GM11168 (cell line): ENCODE measurements at regions not wholly inside any gene's neighbourhood (a gene's known extent, or its start where the extent isn't known, plus 50 kb on each side); places are given as distances from the start of the nearest gene placed in this dataset.

Source experiments
- in situ Hi-C: fragments of 300-500 bp; cut with MboI; formaldehyde crosslinking; loops from one replicate; pipeline ENCODE4 v1.12.0; 2022; ENCODE audit warnings: low sequenced_read_pairs; ENCODE audit not compliant: unreplicated experiment

GRCh38 chr2:150924878-150925277, 336.8 kb downstream of the RBM43 start:
- in situ Hi-C loops: no loop called here

DNA sequence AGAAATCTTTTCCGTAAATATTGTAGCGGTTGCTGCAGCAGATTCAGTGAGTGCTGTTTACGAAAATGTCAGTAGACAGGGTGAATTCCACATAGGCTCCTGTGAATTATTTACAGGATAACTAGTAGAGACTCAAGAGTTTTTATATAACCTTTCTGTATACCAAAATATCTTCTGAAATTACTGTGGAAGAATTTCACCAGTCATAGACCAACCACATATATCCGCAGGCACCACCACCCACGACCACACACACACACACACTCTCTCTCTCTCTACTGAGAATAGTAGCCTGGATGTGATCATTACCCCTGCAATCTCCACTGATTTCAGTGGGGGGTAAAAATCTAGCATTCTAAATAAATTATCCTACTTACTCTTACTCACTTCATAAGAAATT, 341.8 kb downstream of the RBM43 start:
- in situ Hi-C loops: no loop called here

GRCh38 chr2:150917961-150918713, 343.5 kb downstream of the RBM43 start:
- in situ Hi-C loops: no loop called here

GRCh38 chr2:150916467-150917396, 344.9 kb downstream of the RBM43 start:
- in situ Hi-C loops: no loop called here

- in situ Hi-C loops: no loop called here
These were observed 349.8 kb downstream of the RBM43 start for GRCh38 chr2:150911766-150912280.

DNA sequence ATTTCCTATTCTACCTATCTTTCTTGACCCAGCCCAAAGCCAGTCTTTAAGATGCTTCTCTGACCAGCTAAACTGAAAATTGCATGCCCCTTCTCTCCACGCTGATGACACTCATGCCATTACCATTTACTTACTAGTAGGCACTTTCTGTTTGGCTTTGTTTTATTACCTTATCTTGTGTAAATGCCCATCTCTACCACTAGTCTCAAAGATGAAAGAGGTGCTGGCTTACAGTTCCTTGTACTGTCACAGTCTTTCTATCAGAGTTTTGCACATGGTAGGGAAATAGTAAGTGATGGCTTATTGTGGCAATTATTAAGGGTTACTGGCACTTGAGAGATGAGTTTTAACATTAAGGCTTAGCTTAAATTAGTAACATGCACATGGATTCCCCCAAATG, 352.1 kb downstream of the RBM43 start:
- in situ Hi-C loops: no loop called here

GRCh38 chr2:150909090-150909489, 352.6 kb downstream of the RBM43 start:
- in situ Hi-C loops: no loop called here

- in situ Hi-C loops: no loop called here
These were observed 354.2 kb downstream of the RBM43 start for GRCh38 chr2:150907466-150907865.

DNA sequence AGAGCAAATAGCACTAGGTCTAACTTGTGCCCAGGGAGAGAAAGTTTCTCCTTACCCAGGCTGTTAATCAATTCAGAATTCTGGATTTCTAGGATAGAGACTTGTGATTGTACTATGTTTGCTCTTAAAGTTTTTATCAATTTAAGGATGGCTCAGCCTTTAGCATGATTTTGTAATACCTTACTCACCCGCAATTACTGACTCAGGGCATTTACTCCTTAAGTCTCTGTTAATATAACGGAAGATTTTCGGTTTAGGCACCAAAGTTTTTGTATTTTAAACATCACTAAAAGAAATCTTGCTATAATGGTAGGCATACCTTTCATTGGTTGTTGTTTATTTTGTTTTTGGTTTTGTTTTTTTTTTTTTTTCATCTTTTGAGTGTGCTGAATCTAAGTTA, 358.2 kb downstream of the RBM43 start:
- in situ Hi-C loops: no loop called here

DNA sequence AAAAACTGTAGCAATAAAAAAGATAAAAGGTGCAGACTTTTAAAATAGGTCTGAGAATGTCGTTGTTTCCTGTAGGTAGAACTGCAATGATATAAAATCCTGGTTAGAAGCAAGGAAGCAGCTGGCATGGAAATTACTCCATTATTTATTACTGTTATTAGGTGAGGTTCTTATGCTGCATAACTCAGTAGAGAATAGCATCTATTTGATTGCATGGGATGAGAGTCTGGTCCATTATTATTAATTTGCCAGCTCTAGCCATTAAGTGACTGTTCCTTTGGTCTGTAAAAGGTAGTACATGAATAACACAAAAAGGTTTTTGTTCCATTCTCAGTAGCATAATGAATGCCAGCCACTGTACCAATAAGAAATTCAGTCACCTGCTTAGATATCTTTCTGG, 358.6 kb downstream of the RBM43 start:
- in situ Hi-C loops: no loop called here

GRCh38 chr2:150900913-150901312, 360.8 kb downstream of the RBM43 start:
- in situ Hi-C loops: no loop called here

DNA sequence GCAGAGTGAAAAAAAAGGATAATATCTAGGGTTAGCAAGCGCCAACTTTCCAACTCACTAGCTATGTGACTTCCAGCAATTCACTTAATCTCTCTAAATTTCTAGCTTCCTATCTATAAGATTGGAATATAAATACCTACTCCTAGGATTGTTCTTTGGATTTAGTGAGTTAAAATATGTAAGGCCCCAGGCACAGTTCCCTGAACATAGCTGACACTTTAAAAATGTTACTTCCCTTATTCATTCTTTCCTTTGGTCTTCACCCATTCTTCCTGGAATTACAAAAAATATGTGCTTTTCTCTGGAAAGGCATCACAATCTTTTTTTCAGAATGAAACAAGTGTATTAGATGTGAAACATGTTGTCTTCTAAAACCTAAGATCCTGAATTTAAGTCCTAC, 365.7 kb downstream of the RBM43 start:
- in situ Hi-C loops: no loop called here

- in situ Hi-C loops: no loop called here
These were observed 372.5 kb downstream of the RBM43 start for GRCh38 chr2:150889141-150889540.

DNA sequence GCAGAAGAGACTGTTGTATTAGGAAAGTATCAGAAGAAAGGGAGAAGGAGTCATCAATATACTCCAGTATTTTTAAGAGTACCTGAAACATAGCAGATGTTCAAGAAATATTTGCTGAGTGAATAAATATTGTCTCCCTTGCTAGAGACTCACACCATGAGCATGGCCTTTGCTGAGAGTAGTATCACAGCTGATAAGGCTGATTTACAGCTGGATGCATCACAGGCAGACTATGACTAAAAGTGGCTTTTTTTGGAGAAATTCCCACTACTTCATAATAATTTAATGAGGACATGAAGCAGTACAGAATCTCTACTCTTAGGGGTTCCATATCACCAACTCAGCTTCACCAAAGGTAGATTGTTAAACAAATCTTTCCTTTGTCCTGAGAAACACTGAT, 373.3 kb downstream of the RBM43 start:
- in situ Hi-C loops: no loop called here

- in situ Hi-C loops: no loop called here
These were observed 373.7 kb downstream of the RBM43 start for GRCh38 chr2:150887926-150888325.

DNA sequence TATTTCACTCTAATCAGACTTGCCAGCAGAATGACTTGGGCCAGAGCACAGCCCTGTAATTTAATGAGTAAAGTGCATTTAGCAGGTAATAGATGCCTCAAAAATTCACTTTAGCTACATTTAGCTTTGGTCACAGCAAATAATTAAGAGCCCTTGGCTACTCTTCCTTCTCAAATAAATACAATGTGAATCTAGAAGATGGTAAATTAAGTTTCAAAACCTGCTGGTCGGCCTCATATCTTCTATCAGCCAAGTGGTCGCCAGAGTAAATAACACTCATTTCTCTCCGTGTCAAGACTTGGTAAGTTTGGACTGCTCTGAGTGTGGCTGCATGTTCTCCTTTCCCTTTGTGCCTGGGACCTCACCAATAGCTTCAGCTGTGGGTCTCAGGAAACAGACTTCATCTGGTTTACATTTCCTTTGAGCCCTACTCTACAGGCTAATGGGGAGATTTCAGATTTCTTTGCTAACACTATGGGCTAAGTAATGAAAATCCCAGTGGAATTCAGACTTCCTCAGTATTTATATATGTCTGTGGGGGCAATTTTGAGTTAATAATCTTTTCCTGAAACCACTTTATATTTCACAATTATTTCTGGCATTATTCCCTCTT, 375.8 kb downstream of the RBM43 start:
- in situ Hi-C loops: no loop called here

DNA sequence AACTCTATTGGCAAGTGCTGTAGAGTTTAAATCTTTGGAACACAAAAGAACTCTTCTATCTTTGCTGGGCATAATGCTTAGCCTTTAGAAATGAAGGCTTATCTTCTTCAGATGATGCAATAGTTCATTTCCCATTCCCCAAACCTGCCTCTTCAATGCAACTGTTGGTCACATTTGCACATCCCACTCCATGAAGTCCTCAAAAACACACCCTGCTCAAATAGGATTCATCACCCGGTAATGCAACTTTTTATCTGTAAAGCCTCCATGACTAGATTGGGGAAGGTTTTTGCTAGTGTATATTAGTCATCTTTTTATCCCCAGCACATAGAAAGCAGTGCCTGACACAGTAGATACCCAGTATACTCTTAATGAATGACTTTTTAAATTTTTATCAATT, 376.4 kb downstream of the RBM43 start:
- in situ Hi-C loops: no loop called here

- in situ Hi-C loops: no loop called here
These were observed 378.1 kb downstream of the RBM43 start for GRCh38 chr2:150883613-150883895.

DNA sequence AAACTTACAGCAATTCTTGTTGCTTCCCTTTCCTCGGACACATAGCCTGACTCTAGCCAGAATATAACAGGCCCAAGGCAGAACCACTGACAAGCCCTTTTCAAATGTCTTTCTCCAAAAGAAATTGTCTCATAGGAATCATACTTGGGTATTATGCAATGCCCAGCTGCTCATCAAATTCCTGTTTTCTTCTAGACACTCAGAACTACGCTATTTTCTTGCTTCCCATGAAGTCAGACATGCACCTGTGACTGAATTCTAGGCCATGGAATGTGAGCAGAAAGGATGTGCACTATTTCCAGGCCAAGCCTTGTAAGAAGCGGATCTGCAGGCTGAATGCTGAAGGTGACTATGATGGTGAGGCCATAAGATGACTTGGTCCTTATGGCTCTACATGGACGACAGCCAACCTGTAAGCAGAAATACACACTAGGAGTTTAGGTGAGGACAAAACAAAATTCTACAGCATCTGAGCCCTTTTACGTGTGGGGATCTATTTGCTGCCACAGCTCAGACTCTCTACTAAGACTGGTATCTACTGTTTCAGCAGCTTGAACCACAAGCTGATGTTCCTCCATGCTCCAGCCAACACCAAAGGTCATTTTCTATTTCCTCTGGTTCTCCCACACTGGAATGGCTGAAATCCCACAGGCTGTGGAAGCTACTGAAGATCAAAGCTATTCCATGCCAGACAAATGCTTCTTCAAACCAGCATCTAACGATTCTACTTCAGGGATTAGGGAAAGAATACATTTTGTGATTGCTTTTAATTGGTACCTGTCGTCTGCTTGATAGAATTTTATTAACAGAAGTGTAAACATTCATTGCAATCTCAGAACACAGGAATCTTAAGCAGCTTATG, 378.7 kb downstream of the RBM43 start:
- in situ Hi-C loops: no loop called here

DNA sequence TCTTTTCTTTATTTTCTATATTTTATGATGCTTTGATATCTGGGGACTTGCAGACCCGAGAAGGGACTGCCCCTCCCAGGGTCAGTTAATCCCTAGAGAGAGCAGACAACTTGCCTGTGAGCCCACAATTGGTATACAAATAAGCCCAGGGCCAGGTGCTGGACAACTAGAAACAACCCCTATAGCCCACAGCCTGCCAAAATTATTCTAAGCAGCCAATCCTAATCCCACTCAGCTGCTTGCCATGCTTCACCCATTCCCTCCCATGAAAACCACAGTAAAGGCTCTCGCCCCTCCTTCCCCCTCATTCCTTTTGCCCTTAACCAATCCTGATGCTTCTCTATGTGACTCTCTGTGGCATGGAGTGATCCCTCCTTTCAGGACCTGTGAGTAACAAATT, 380.7 kb downstream of the RBM43 start:
- in situ Hi-C loops: no loop called here
